ENCODE measurements at regions not wholly inside any gene's neighbourhood (a gene's known extent, or its start where the extent isn't known, plus 50 kb on each side); places are given as distances from the start of the nearest gene placed in this dataset.

- no peak for DNase-seq
Observed at GRCh38 chr6:134738211-134738885, 211.6 kb downstream of the ALDH8A1 start.

- no peak for DNase-seq
Observed at GRCh38 chr6:134735461-134735860, 214.4 kb downstream of the ALDH8A1 start.

GRCh38 chr6:134734312-134734869, 215.5 kb downstream of the ALDH8A1 start:
- no peak for DNase-seq

- no peak for DNase-seq
Observed at GRCh38 chr6:134733801-134734200, 216.1 kb downstream of the ALDH8A1 start.

- no peak for DNase-seq
Observed at GRCh38 chr6:134732763-134733162, 217.1 kb downstream of the ALDH8A1 start.

GRCh38 chr6:134731615-134732014, 218.3 kb downstream of the ALDH8A1 start:
- no peak for DNase-seq

- no peak for DNase-seq
Observed at GRCh38 chr6:134730013-134730412, 219.9 kb downstream of the ALDH8A1 start.

- DNase-seq = no peak
Observed at GRCh38 chr6:134729561-134729960, 220.3 kb downstream of the ALDH8A1 start.

- DNase-seq = no peak
Observed at GRCh38 chr6:134727081-134727480, 222.8 kb downstream of the ALDH8A1 start.

GRCh38 chr6:134725590-134725989, 224.3 kb downstream of the ALDH8A1 start:
- no peak for DNase-seq

GRCh38 chr6:134724771-134725340, 225.0 kb downstream of the ALDH8A1 start:
- no peak for DNase-seq

GRCh38 chr6:134723081-134723871, 226.6 kb downstream of the ALDH8A1 start:
- DNase-seq = no peak

- no peak for DNase-seq
Observed at GRCh38 chr6:134722200-134722870, 227.6 kb downstream of the ALDH8A1 start.

- DNase-seq = no peak
Observed at GRCh38 chr6:134721060-134721405, 228.9 kb downstream of the ALDH8A1 start.

- DNase-seq = no peak
Observed at GRCh38 chr6:134720353-134721059, 229.4 kb downstream of the ALDH8A1 start.

- DNase-seq = no peak
Observed at GRCh38 chr6:134719911-134720310, 230.0 kb downstream of the ALDH8A1 start.

GRCh38 chr6:134719286-134719685, 230.6 kb downstream of the ALDH8A1 start:
- no peak for DNase-seq

- no peak for DNase-seq
Observed at GRCh38 chr6:134714679-134715078, 235.2 kb downstream of the ALDH8A1 start.

- DNase-seq = no peak
Observed at GRCh38 chr6:134714113-134714512, 235.8 kb downstream of the ALDH8A1 start.

- DNase-seq = no peak
Observed at GRCh38 chr6:134712311-134712710, 237.6 kb downstream of the ALDH8A1 start.

- DNase-seq = no peak
Observed at GRCh38 chr6:134708079-134708478, 241.8 kb downstream of the ALDH8A1 start.

GRCh38 chr6:134707342-134708031, 242.4 kb downstream of the ALDH8A1 start:
- DNase-seq = no peak

Data from hematopoietic multipotent progenitor cell treated with erythropoietin and hydrocortisone succinate and interleukin-3 and kit ligand, for 8 days (in vitro differentiated cells).